ENCODE measurements at regions not wholly inside any gene's neighbourhood (a gene's known extent, or its start where the extent isn't known, plus 50 kb on each side); places are given as distances from the start of the nearest gene placed in this dataset.
"Not testable (repeated sequence)": the region's sequence is repeated elsewhere in the genome, so short reads cannot be mapped to it uniquely, and the experiment has no call there.

DNA sequence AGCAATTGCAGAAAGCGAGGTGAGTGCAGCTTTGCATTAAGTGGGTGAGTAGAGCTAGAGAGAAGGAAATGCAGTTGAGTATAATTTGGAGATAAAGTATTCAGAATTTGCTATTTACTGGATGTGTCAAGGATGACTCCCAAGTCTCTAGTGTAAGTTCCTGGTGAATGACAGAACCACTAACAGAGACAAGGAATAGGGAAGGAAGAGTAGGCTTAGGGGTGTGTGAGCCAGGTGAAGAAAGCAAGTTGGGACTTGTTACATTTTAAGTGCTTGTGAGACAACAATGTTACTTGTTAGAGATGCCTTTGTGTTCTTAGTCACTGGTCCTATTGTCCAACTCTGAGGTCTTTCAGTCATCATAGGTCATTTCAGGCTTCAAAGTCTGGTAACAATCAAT is 70.8 kb downstream of the TBC1D26 start:
- H3K4me3 Mint-ChIP-seq; H3K27ac Mint-ChIP-seq; DNase-seq (ENCODE audit: low spot score); H3K27me3 Mint-ChIP-seq (ENCODE audit: low read depth); H3K9me3 Mint-ChIP-seq; H3K4me1 Mint-ChIP-seq (ENCODE audit: low read depth); H3K36me3 Mint-ChIP-seq (ENCODE audit: low read depth): not testable (repeated sequence)

DNA sequence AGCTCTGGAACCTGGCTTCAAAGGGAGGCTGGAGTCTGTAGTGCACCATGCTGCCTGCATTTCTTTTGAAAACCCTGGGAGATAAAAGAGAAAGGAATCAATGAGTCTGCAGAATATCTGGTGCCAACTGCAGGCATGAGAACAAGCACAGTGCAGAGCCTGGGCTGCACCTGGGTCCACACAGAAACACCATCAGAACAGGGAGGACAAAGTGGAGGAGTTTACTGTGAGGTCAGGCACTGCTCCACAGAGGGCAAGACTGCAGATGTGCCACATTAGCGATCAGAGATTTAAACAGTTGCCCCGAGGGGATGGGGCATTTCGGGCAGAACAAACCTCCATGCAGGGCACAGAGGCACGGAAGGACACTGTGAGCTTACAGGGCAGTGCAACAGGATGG is 74.7 kb downstream of the TBC1D26 start:
- H3K27ac Mint-ChIP-seq; H3K4me3 Mint-ChIP-seq; H3K36me3 Mint-ChIP-seq (ENCODE audit: low read depth); H3K4me1 Mint-ChIP-seq (ENCODE audit: low read depth); H3K9me3 Mint-ChIP-seq; H3K27me3 Mint-ChIP-seq (ENCODE audit: low read depth); DNase-seq (ENCODE audit: low spot score): not testable (repeated sequence)

GRCh38 chr17:15813388-15813787 is 81.3 kb downstream of the TBC1D26 start:
- H3K9me3 Mint-ChIP-seq; DNase-seq (ENCODE audit: low spot score); H3K27ac Mint-ChIP-seq; H3K4me1 Mint-ChIP-seq (ENCODE audit: low read depth); H3K4me3 Mint-ChIP-seq; H3K27me3 Mint-ChIP-seq (ENCODE audit: low read depth); H3K36me3 Mint-ChIP-seq (ENCODE audit: low read depth): not testable (repeated sequence)

DNA sequence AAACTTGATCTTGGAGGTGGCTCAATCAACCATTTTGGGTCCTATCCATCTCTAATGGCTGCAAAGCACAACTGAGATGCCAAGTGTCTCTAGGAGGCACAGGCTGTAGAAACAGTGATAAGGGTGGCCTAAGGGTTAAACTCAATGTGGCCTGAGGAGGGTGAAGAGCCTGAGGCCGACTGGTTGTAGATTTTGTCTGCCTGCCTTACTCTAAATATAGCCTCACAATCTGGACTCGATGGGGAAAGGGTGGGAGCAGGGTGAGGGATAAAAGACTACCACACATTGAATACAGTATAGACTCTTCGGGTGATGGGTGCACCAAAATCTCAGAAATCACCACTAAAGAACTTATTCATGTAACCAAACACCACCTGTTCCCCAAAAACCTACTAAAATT is 81.9 kb downstream of the TBC1D26 start:
- H3K9me3 Mint-ChIP-seq; H3K36me3 Mint-ChIP-seq (ENCODE audit: low read depth); H3K27me3 Mint-ChIP-seq (ENCODE audit: low read depth); H3K4me1 Mint-ChIP-seq (ENCODE audit: low read depth); H3K27ac Mint-ChIP-seq; DNase-seq (ENCODE audit: low spot score); H3K4me3 Mint-ChIP-seq: not testable (repeated sequence)

DNA sequence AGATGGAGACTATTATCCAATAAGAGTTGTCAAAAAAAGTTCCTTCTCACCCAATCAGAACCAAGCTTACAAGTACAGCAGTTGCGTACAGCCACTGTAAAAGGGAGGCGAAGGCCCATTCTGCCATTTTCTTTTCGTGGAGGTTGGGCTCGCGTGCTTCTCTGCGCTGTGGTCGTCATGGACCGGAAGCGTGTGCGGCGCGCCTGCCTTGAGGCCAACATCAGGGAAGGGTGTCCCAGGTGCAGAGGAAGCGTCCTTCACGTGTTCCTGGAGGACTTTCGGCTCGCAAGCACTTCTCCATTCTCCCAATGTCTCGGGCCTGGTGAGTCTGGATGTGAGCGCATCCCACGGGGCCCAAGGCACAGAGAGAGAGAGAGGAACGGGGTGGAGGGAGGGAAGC is 85.8 kb downstream of the TBC1D26 start:
- not testable (repeated sequence) for H3K9me3 Mint-ChIP-seq; H3K4me1 Mint-ChIP-seq (ENCODE audit: low read depth); H3K36me3 Mint-ChIP-seq (ENCODE audit: low read depth); H3K27ac Mint-ChIP-seq; H3K27me3 Mint-ChIP-seq (ENCODE audit: low read depth); H3K4me3 Mint-ChIP-seq; DNase-seq (ENCODE audit: low spot score)

- DNase-seq (ENCODE audit: low spot score); H3K4me1 Mint-ChIP-seq (ENCODE audit: low read depth); H3K9me3 Mint-ChIP-seq; H3K4me3 Mint-ChIP-seq; H3K36me3 Mint-ChIP-seq (ENCODE audit: low read depth); H3K27ac Mint-ChIP-seq: not testable (repeated sequence)
- peaks cover 16% of the 10 kb centered on the region for H3K27me3 Mint-ChIP-seq (ENCODE audit: low read depth)
Measured at GRCh38 chr17:15822280-15822679, 90.2 kb downstream of the TBC1D26 start.

GRCh38 chr17:15828727-15829314 is 96.7 kb downstream of the TBC1D26 start:
- not testable (repeated sequence) for H3K4me3 Mint-ChIP-seq; H3K27ac Mint-ChIP-seq; H3K36me3 Mint-ChIP-seq (ENCODE audit: low read depth); H3K9me3 Mint-ChIP-seq; H3K27me3 Mint-ChIP-seq (ENCODE audit: low read depth)
- peak; percentile 63 for DNase-seq (ENCODE audit: low spot score)
- peaks cover 30% of the 10 kb centered on the region for H3K4me1 Mint-ChIP-seq (ENCODE audit: low read depth)

GRCh38 chr17:15830221-15830620 is 98.1 kb downstream of the TBC1D26 start:
- H3K4me3 Mint-ChIP-seq; DNase-seq (ENCODE audit: low spot score); H3K27ac Mint-ChIP-seq; H3K36me3 Mint-ChIP-seq (ENCODE audit: low read depth); H3K27me3 Mint-ChIP-seq (ENCODE audit: low read depth); H3K9me3 Mint-ChIP-seq: not testable (repeated sequence)
- H3K4me1 Mint-ChIP-seq (ENCODE audit: low read depth) = peaks cover 32% of the 10 kb centered on the region

GRCh38 chr17:15831182-15831581 is 99.1 kb downstream of the TBC1D26 start:
- H3K9me3 Mint-ChIP-seq; H3K27me3 Mint-ChIP-seq (ENCODE audit: low read depth); H3K36me3 Mint-ChIP-seq (ENCODE audit: low read depth): not testable (repeated sequence)
- peak overlapping the region; percentile 1 for H3K4me3 Mint-ChIP-seq
- DNase-seq (ENCODE audit: low spot score) = peak; percentile 60
- peak overlapping the region; percentile 5 for H3K27ac Mint-ChIP-seq
- H3K4me1 Mint-ChIP-seq (ENCODE audit: low read depth) = peaks cover 32% of the 10 kb centered on the region

DNA sequence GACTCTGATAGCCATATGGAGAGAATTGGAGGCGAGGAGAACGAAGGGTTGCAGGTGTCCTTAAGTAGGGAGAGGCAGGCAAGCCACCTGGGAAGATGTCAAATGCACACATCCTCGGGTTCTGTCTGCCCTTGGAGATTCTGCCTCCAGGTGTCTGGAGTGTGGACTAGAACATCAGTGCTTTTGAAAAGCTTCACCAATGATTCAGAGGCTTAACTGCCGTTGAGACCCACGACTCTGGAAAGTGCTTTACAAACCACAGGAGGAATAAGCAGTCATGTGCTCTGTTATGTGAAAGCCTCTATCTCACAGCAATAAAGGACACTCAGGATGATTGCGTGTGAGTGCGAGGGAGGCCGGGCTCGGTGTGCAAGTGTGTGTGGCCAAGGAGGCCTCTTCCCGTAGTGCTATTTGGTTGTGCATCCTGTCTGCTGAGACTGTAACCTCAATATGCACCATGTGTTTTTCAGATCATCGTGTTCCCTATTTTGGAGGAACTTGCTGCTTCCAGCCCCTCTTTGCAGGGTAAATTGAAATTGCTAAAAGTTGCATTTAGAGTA is 100.9 kb downstream of the TBC1D26 start:
- not testable (repeated sequence) for H3K36me3 Mint-ChIP-seq (ENCODE audit: low read depth); H3K9me3 Mint-ChIP-seq; DNase-seq (ENCODE audit: low spot score); H3K27me3 Mint-ChIP-seq (ENCODE audit: low read depth); H3K4me3 Mint-ChIP-seq
- H3K4me1 Mint-ChIP-seq (ENCODE audit: low read depth) = peaks cover 30% of the 10 kb centered on the region
- peak overlapping the region; percentile 20 for H3K27ac Mint-ChIP-seq

DNA sequence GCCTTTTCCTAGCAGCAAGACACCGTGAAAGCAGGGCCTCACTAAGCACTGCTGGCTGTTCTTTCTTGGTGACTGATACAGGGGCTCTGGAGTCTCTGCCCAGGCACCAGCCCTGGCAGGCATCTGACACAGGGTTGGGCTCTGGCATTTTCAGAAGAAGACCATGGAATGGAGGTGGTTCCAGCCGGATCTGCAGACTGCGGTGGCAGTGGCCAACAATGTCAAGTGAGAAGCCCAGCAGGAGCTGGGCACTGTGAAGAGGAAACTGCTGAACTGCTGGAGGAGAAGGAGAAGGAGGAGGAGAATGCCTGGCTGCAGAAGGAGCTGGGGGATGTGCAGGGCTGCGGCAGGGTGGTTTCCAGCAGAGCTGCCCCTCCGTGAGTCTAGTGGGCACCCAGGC is 101.8 kb downstream of the TBC1D26 start:
- not testable (repeated sequence) for H3K27me3 Mint-ChIP-seq (ENCODE audit: low read depth); H3K27ac Mint-ChIP-seq; DNase-seq (ENCODE audit: low spot score); H3K9me3 Mint-ChIP-seq; H3K4me3 Mint-ChIP-seq; H3K36me3 Mint-ChIP-seq (ENCODE audit: low read depth)
- peaks cover 27% of the 10 kb centered on the region for H3K4me1 Mint-ChIP-seq (ENCODE audit: low read depth)

- not testable (repeated sequence) for H3K9me3 Mint-ChIP-seq, H3K27ac Mint-ChIP-seq
Measured at GRCh38 chr17:15835481-15835880, 103.4 kb downstream of the TBC1D26 start.

GRCh38 chr17:15836249-15836982 is 104.3 kb downstream of the TBC1D26 start:
- H3K27me3 Mint-ChIP-seq (ENCODE audit: low read depth); H3K27ac Mint-ChIP-seq; H3K4me3 Mint-ChIP-seq; DNase-seq (ENCODE audit: low spot score); H3K36me3 Mint-ChIP-seq (ENCODE audit: low read depth); H3K9me3 Mint-ChIP-seq: not testable (repeated sequence)
- H3K4me1 Mint-ChIP-seq (ENCODE audit: low read depth) = peaks cover 16% of the 10 kb centered on the region

More at GRCh38 chr17:15835481-15835880, 103.4 kb downstream of the TBC1D26 start:
- H3K4me3 Mint-ChIP-seq; H3K36me3 Mint-ChIP-seq (ENCODE audit: low read depth); DNase-seq (ENCODE audit: low spot score); H3K27me3 Mint-ChIP-seq (ENCODE audit: low read depth): not testable (repeated sequence)
- H3K4me1 Mint-ChIP-seq (ENCODE audit: low read depth) = peaks cover 20% of the 10 kb centered on the region

GRCh38 chr17:15836991-15837390 is 104.9 kb downstream of the TBC1D26 start:
- H3K36me3 Mint-ChIP-seq (ENCODE audit: low read depth); H3K9me3 Mint-ChIP-seq; DNase-seq (ENCODE audit: low spot score); H3K27ac Mint-ChIP-seq; H3K27me3 Mint-ChIP-seq (ENCODE audit: low read depth); H3K4me3 Mint-ChIP-seq: not testable (repeated sequence)
- H3K4me1 Mint-ChIP-seq (ENCODE audit: low read depth) = peaks cover 12% of the 10 kb centered on the region

All from T-helper 2 cell treated with Interferon-gamma antibody and Interleukin-4, amounts not matched to agents 5 μg/mL and 100 μg/mL, for 36 hours (primary cell).